NB4 (cell line): ENCODE measurements at regions not wholly inside any gene's neighbourhood (a gene's known extent, or its start where the extent isn't known, plus 50 kb on each side); places are given as distances from the start of the nearest gene placed in this dataset.

Experiments used
- CTCF ChIP-seq: IDR thresholded peaks from one replicate; pipeline ENCODE4 v1.5.1; 2012; ENCODE audit warnings: low read depth, low read length
- POLR2A ChIP-seq: IDR thresholded peaks from 2 replicates; pipeline ENCODE4 v1.6.1; 2011; ENCODE audit warnings: mild to moderate bottlenecking; ENCODE audit not compliant: insufficient read length; ENCODE audit errors: extremely low read depth
- TF ChIP-seq, protein P1 (sequence below): IDR thresholded peaks from 2 replicates; pipeline ENCODE4 v1.6.1; 2011; ENCODE audit warnings: low read depth, low read length

- TF ChIP-seq, protein P1, sequence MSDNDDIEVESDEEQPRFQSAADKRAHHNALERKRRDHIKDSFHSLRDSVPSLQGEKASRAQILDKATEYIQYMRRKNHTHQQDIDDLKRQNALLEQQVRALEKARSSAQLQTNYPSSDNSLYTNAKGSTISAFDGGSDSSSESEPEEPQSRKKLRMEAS: no peak
- no peak for TF ChIP-seq CTCF
- TF ChIP-seq POLR2A: no peak
Measured at GRCh38 chr2:150063931-150064548, 423.4 kb downstream of the RND3 start.
